Suppressor macrophage (primary cell): ENCODE measurements at regions not wholly inside any gene's neighbourhood (a gene's known extent, or its start where the extent isn't known, plus 50 kb on each side); places are given as distances from the start of the nearest gene placed in this dataset.

Experiments
- DNase-seq, 4 experiments: peaks; one replicate each; pipeline ENCODE4 v3.0.0-alpha.2; 2020 to 2022

- DNase-seq: no peak
Measured at GRCh38 chr1:229191066-229191674, 79.7 kb upstream of the RAB4A start.

- DNase-seq: peak; percentile 33 to 85 (median 62)
Measured at GRCh38 chr1:229192031-229192430, 78.9 kb upstream of the RAB4A start.

- no peak for DNase-seq
Measured at GRCh38 chr1:229192853-229193252, 78.1 kb upstream of the RAB4A start.

GRCh38 chr1:229194096-229194495, 76.8 kb upstream of the RAB4A start:
- DNase-seq: no peak

- peak in 2 of 4 experiments; percentile 23 to 27 for DNase-seq
Measured at GRCh38 chr1:229195246-229195645, 75.7 kb upstream of the RAB4A start.

GRCh38 chr1:229196404-229197264, 74.3 kb upstream of the RAB4A start:
- DNase-seq: no peak

GRCh38 chr1:229197265-229197585, 73.7 kb upstream of the RAB4A start:
- DNase-seq: peak; percentile 52 to 71 (median 67)

GRCh38 chr1:229199261-229200243, 71.4 kb upstream of the RAB4A start:
- DNase-seq: peak; percentile 69 to 80 (median 78)

GRCh38 chr1:229203030-229203751, 67.7 kb upstream of the RAB4A start:
- peak; percentile 25 to 39 (median 34) for DNase-seq

- DNase-seq: no peak
Measured at GRCh38 chr1:229203991-229204632, 66.8 kb upstream of the RAB4A start.

- DNase-seq: no peak
Measured at GRCh38 chr1:229204921-229205777, 65.8 kb upstream of the RAB4A start.

- DNase-seq: no peak
Measured at GRCh38 chr1:229205854-229206253, 65.1 kb upstream of the RAB4A start.

- no peak for DNase-seq
Measured at GRCh38 chr1:229207916-229208315, 63.0 kb upstream of the RAB4A start.

GRCh38 chr1:229208481-229208880, 62.4 kb upstream of the RAB4A start:
- no peak for DNase-seq

- DNase-seq: peak in 3 of 4 experiments; percentile 31 to 40 (median 40)
Measured at GRCh38 chr1:229209386-229209785, 61.5 kb upstream of the RAB4A start.

- no peak for DNase-seq
Measured at GRCh38 chr1:229209816-229210215, 61.1 kb upstream of the RAB4A start.

GRCh38 chr1:229210844-229211243, 60.1 kb upstream of the RAB4A start:
- no peak for DNase-seq

GRCh38 chr1:229213797-229214196, 57.1 kb upstream of the RAB4A start:
- DNase-seq: no peak

- peak; percentile 74 to 87 (median 78) for DNase-seq
Measured at GRCh38 chr1:229217716-229218115, 53.2 kb upstream of the RAB4A start.

- DNase-seq: no peak
Measured at GRCh38 chr1:229218612-229219025, 52.3 kb upstream of the RAB4A start.
